RWPE2 (cell line): ENCODE measurements at regions not wholly inside any gene's neighbourhood (a gene's known extent, or its start where the extent isn't known, plus 50 kb on each side); places are given as distances from the start of the nearest gene placed in this dataset.
A peak's percentile ranks its signal among the peaks of the same experiment; 100 is the strongest.

Experiments used
- ATAC-seq: fragments of 200-7000 bp; cut with Tn5 transposase; 3 replicates; pipeline ENCODE4 v1.9.1; 2021; ENCODE audit warnings: low read depth
- DNase-seq: peaks from one replicate; pipeline ENCODE4 v3.0.0-alpha.2; 2020; ENCODE audit warnings: low spot score
- H3K27ac ChIP-seq: fragments of 450-650 bp; 2 replicates; pipeline ENCODE4 v1.5.1; 2017; ENCODE audit warnings: mild to moderate bottlenecking; ENCODE audit not compliant: poor library complexity, severe bottlenecking
- H3K27me3 ChIP-seq: fragments of 250-450 bp; sonication (Bioruptor Pico); 2 replicates; pipeline ENCODE4 v1.5.1; 2021; ENCODE audit warnings: mild to moderate bottlenecking, moderate library complexity; ENCODE audit not compliant: insufficient read depth, poor library complexity, severe bottlenecking
- H3K36me3 ChIP-seq: fragments of 250-450 bp; sonication (Bioruptor Pico); 2 replicates; pipeline ENCODE4 v1.5.1; 2020; ENCODE audit warnings: low read depth, mild to moderate bottlenecking, moderate library complexity
- H3K4me1 ChIP-seq: fragments of 250-450 bp; sonication (Bioruptor Pico); 2 replicates; pipeline ENCODE4 v1.5.1; 2021; ENCODE audit warnings: mild to moderate bottlenecking, moderate library complexity; ENCODE audit not compliant: insufficient read depth, poor library complexity, severe bottlenecking
- H3K4me3 ChIP-seq: fragments of 250-450 bp; sonication (Bioruptor Pico); 2 replicates; pipeline ENCODE4 v1.5.1; 2021; ENCODE audit warnings: mild to moderate bottlenecking, moderate library complexity; ENCODE audit not compliant: severe bottlenecking
- H3K9me3 ChIP-seq: fragments of 250-450 bp; sonication (Bioruptor Pico); 2 replicates; pipeline ENCODE4 v1.5.1; 2021; ENCODE audit warnings: mild to moderate bottlenecking, moderate library complexity; ENCODE audit not compliant: severe bottlenecking
- TF ChIP-seq, protein P1 (sequence below): fragments of 450-650 bp; IDR thresholded peaks from one replicate; pipeline ENCODE4 v1.5.1; 2017; ENCODE audit warnings: mild to moderate bottlenecking, moderate library complexity; ENCODE audit not compliant: poor library complexity, severe bottlenecking

DNA sequence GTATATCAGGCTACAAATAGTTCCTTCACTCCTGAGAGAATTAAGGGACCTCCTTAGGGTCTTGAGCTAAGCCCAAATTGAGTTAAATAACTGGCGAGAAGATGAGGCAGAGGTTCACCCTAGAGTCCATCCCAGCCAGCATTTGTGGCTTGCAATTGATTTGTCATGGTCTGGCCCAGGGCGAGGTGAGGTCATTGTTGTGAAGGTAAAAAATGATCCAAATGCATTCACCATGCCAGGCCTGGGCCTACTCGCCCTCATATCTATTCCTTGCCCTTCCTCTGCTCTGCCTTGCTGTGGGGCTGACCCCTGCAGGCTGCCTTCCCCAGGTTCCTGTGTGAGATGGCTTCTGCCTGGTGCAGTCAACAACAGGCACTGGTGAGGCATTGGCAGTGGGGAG is 207.2 kb downstream of the ZNF365 start:
- ATAC-seq (no peak), DNase-seq (no peak)
- Histone ChIP-seq H3K9me3 (no peaks in the 10 kb centered on the region), H3K27me3 (no peaks in the 10 kb centered on the region), H3K27ac (no peak overlapping the region), H3K4me3 (no peak overlapping the region), H3K36me3 (no peaks in the 10 kb centered on the region), H3K4me1 (peaks cover 13% of the 10 kb centered on the region)
- TF ChIP-seq, protein P1, sequence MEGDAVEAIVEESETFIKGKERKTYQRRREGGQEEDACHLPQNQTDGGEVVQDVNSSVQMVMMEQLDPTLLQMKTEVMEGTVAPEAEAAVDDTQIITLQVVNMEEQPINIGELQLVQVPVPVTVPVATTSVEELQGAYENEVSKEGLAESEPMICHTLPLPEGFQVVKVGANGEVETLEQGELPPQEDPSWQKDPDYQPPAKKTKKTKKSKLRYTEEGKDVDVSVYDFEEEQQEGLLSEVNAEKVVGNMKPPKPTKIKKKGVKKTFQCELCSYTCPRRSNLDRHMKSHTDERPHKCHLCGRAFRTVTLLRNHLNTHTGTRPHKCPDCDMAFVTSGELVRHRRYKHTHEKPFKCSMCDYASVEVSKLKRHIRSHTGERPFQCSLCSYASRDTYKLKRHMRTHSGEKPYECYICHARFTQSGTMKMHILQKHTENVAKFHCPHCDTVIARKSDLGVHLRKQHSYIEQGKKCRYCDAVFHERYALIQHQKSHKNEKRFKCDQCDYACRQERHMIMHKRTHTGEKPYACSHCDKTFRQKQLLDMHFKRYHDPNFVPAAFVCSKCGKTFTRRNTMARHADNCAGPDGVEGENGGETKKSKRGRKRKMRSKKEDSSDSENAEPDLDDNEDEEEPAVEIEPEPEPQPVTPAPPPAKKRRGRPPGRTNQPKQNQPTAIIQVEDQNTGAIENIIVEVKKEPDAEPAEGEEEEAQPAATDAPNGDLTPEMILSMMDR: no peak

GRCh38 chr10:62582101-62582705 is 208.0 kb downstream of the ZNF365 start:
- TF ChIP-seq, protein P1: no peak
- H3K9me3 ChIP-seq: no peaks in the 10 kb centered on the region
- no peaks in the 10 kb centered on the region for H3K36me3 ChIP-seq
- no peak for ATAC-seq
- H3K4me3 ChIP-seq: no peak overlapping the region
- peak overlapping the region; percentile 79 for H3K27ac ChIP-seq
- no peaks in the 10 kb centered on the region for H3K27me3 ChIP-seq
- peaks cover 13% of the 10 kb centered on the region for H3K4me1 ChIP-seq
- no peak for DNase-seq

- DNase-seq (peak; percentile 65), ATAC-seq (peak; percentile 90)
- Histone ChIP-seq H3K27me3 (no peaks in the 10 kb centered on the region), H3K36me3 (no peaks in the 10 kb centered on the region), H3K4me1 (peaks cover 13% of the 10 kb centered on the region), H3K4me3 (no peak overlapping the region), H3K27ac (peak overlapping the region; percentile 79), H3K9me3 (no peaks in the 10 kb centered on the region)
- TF ChIP-seq, protein P1: no peak
Measured at GRCh38 chr10:62582804-62583208, 208.6 kb downstream of the ZNF365 start.

DNA sequence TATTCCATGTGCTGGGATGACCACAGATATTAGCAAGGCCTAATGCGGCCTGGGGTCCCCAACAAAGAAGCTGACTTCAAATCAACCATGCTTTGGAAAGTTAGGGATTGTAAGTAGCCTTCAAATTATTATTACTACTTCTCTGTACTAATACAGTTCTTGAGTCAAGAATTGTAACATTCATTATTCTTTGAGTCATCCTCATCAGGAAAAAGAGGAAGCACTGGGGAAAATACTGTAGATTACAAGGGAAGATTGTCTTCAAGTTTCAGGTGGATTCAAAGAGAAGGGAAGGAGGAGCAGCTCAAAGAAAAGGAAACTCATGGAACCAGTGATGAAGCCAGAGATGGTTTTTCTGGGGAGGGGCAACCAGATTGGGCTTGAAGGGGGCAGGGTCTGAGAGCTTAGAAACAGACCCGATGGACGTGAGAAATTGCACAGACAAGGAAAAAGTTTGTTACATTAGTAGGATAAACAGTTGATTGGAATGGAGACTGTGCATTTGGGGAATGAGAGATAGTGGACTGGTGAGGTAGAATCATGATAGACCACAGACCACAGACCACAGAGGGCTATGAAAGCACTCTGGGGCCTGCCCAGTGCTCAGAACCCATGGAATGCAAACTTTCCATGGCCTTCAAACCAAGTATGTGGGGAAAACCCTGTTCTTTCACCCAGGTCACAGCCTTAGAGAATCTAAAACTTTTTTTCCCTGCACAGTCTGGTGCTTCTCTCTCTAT is 209.9 kb downstream of the ZNF365 start:
- DNase-seq (no peak), ATAC-seq (no peak)
- Histone ChIP-seq H3K9me3 (no peaks in the 10 kb centered on the region), H3K27ac (peak overlapping the region; percentile 79), H3K27me3 (no peaks in the 10 kb centered on the region), H3K4me3 (no peak overlapping the region), H3K4me1 (peaks cover 13% of the 10 kb centered on the region), H3K36me3 (no peaks in the 10 kb centered on the region)
- TF ChIP-seq, protein P1: no peak

DNA sequence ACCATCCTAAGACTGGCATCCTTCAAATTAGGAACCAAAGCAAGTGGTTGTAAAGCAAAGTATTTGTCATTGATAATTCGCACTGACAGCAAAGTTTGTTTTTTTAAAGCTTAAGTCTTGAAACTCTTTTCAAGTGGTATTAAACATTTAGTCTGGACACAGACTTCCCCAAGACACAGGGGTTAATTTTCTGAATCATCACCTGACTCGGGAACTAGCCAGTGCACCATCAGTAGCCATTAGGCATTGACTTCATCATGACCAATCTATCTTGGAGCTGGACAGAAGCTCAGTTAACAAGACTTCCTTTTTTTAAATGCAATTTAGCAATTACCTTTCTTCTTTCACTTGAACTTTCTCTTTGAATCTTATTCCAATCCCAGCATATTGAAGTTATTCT is 210.6 kb downstream of the ZNF365 start:
- Histone ChIP-seq H3K36me3 (no peaks in the 10 kb centered on the region), H3K9me3 (no peaks in the 10 kb centered on the region), H3K27me3 (no peaks in the 10 kb centered on the region), H3K27ac (no peak overlapping the region), H3K4me1 (peaks cover 13% of the 10 kb centered on the region), H3K4me3 (no peak overlapping the region)
- ATAC-seq (no peak), DNase-seq (no peak)
- TF ChIP-seq, protein P1: no peak
